Activated CD8-positive, alpha-beta memory T cell treated with anti-CD3 and anti-CD28 coated beads, Interleukin-2, amount 50 U/mL, for 48 hours (primary cell): ENCODE measurements at regions not wholly inside any gene's neighbourhood (a gene's known extent, or its start where the extent isn't known, plus 50 kb on each side); places are given as distances from the start of the nearest gene placed in this dataset.
"Not testable (repeated sequence)": the region's sequence is repeated elsewhere in the genome, so short reads cannot be mapped to it uniquely, and the experiment has no call there.

Experiments used
- DNase-seq: peaks from one replicate; pipeline ENCODE4 v3.0.0-alpha.2; 2020

DNA sequence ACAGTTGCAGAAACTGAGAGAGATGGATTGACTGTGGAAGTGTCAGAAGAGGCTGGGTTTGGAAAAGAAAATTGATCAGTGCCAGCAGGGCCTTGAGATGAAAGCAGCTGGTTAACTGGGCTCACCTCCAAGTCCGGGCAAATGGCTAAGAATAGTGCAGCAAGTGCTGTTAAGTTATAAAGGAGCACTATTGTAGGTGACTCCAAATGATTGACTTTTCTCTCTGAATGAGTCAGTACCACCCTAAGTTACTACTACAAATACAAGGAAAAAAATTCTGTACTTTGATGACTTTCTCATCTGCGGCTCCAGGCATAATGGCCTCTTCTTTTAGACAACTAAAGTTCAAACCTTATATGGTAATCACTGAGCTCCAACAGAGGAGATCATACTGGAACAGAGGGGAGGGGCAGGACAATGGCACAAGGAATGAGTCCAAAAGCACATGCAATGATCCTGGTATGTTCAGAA lies 733.4 kb upstream of the INTU start:
- no peak for DNase-seq

DNA sequence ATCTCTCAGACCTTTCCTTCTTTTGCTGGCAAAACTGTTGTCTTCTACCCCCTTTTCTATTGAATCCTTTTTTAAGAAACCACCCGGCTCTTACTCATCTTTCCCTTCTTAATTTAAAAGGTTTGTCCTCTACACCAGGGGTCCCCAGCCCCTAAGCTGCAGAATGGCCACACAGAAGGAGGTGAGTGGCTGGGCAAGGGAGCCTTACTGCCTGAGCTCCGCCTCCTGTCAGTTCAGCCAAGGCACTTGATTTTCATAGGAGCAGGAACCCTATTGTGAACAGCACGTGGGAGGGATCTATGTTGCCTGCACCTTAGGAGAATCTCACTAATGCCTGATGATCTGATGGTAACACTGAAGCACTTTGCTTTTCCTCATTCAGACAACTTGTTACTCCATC lies 726.3 kb upstream of the INTU start:
- DNase-seq: no peak

DNA sequence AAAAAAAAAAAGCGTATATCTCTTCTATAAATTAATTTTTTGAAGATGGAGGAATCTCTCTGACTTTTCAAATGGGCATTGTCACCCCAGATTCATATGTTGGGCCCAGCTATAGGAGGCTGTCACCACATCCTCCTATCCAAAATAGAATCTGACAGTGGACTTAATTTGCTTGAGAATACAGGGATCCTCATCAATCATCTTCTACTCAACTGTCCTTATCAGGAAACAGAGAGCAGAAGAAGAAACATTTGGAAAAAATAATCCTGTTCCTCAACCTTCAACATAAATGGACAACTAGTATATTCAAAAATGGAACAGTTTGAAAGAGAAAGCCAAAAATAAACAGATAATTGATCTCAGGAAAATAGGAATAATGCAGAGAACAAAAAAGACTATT lies 725.4 kb upstream of the INTU start:
- DNase-seq: no peak

DNA sequence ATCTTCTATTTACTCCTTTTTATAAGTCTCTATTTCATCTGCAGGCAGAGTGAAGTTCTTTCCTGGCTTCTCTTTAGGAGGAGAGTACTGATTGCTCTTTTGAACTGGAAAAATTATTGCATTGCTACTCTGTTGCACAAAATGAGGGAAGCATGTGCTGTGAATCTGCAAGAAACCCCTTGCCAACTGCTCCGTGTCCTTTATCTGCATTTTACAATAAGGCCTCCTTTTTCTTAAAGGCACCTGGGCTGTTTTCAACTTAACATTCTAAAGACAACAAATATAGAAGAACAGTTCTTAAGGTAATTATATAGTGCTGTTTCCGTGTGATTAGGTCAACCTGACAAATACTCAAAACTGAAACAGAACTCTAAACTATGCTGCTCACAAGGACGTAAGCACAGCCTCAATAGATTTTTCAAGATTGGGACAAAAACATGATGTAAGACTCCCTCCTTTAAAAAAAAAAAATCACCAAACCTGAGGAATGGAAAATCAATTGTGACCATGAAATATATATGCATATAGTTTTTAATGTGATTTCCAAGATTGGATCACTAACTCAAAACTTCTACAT lies 716.6 kb upstream of the INTU start:
- DNase-seq: no peak

DNA sequence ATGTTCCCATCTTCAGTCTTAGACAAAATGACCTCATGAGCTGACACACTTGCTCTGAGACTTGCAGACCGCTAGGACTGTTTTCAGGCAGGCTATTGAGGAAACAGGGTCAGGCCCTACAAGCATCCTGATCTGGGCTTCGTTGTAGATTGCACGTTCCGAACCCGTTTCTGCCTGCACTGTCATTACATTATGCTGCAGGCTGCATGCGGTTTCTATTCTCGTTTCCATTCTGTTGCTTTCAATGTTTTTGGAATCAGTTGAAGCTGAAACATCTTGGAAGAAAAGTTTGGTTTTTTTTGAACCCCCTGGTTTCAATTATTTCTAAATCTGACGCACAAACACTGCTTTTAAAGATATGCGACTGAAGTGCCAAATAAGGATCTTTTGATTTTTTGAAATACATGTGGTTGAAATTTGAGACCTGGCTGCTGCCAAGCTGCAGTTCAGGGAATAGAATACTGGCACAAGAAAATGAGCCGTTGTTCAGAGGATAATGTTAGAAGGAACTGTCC lies 716.1 kb upstream of the INTU start:
- no peak for DNase-seq

DNA sequence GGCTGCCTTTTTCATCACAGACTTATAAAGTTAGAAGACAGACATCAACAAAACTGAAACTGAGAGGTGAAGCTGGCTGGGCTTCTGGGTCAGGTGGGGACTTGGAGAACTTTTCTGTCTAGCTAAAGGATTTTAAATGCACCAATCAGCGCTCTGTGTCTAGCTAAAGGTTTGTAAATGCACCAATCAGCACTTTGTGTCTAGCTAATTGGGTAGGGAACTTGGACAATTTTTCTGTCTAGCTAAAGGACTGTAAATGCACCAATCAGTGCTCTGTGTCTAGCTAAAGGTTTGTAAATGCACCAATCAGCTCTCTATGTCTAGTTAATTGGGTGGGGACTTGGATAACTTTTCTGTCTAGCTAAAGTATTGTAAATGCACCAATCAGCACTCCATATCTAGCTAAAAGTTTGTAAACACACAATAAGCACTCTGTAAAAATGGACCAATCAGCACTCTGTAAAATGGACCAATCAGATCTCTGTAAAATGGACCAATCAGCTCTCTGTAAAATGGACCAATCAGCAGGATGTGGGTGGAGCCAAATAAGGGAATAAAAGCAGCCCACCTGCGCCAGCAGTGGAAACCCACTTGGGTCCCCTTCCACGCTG lies 710.3 kb upstream of the INTU start:
- DNase-seq: not testable (repeated sequence)

DNA sequence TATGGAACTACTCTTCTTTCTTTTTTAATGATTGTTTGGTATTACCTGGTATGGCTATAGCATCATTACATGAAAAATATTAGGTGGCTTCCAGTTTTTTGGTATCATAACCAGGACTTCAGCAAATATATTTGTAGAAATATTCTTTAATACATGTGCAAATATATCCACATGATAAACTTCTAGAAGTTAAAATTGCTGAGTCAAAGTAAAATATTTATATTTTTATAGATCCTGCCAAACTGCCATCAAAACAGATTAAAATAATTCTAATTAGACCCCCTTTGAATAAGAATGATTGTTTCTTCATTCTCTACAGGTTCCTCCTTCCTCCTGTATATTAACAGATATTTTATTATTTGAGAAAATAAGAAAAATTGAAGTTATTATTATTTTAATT lies 708.5 kb upstream of the INTU start:
- DNase-seq: no peak

DNA sequence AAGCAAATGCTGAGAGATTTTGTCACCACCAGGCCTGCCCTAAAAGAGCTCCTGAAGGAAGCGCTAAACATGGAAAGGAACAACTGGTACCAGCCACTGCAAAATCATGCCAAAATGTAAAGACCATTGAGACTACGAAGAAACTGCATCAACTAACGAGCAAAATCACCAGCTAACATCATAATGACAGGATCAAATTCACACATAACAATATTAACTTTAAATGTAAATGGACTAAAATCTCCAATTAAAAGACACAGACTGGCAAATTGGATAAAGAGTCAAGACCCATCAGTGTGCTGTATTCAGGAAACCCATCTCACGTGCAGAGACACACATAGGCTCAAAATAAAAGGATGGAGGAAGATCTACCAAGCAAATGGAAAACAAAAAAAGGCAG lies 702.7 kb upstream of the INTU start:
- DNase-seq: not testable (repeated sequence)

DNA sequence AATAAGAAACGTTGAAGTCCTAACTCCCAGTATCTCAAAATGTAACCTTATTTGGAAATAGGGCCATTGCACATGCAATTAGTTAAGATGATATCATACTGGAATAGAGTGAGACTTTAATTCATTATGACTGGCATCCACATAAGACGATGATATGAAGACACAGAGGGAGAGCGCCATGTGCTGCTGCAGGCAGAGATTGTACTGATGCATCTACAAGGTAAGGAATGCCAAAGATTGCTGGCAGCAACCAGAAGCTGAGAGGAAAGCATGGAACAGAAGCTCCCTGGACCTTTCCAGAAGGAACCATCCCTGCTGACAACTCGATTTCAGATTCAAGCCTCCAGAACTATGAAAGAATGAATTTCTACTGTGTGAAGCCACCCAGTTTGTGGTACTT lies 697.0 kb upstream of the INTU start:
- no peak for DNase-seq

DNA sequence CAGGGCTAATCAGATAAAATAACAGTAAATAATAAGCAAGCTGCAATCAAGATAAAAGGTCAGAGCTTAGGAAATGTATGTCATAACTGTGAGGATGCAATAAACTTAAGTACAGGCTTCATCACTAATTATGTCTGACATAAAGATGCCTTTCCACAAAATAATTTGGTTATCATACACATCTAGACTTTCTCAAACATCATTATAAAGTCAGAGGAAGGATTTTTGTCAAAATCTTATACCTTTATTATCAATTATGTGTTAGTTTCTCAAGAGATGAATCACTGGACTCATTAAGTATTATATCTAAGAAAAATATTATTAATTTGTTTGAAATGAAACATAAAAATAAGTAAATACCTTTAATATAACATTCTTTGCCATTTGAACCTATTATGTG lies 695.4 kb upstream of the INTU start:
- DNase-seq: no peak

DNA sequence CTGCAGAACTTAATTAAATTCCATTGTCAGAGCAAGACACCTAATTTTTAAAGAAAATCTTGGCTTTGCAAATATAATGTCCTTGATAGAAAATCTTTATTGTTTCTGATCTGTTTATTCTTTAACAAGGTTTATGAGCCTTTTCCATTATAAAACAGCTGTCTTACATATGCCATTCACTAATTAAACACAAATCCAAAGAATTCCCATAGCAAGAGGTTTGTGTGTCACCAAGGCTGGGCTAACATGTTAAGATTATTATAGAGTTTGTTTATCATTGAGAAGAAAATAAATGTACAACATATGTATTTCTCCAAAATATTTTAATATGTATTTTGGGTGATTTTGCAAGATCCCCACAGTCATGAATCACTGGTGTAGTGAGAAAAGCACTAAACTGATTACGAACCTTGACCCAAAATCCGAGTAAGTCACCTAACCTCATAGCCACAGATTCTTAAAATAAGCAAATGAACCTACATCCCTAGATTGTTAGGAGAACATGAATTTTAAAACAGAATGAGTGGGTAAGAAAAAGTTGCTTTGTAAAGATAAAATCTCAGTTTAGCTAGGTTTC lies 694.8 kb upstream of the INTU start:
- DNase-seq: no peak

DNA sequence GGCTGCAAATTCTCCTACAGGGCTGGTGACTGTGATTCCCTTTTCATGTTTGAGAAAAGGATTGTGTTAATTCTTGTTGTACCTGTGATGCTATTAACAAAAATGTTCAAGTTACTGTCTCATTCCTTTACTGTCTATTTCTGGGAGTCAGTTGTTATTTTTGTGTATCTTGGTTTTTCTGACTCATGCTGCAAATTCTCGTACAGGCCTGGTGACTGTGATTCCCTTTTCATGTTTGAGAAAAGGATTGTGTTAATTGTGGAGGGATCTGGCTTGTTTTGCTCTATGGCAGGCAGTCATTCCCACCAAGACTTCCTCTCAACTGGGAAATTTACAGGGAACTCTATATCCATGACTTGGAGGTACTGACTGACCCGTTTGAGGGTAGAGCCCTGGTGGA lies 693.4 kb upstream of the INTU start:
- DNase-seq: no peak

DNA sequence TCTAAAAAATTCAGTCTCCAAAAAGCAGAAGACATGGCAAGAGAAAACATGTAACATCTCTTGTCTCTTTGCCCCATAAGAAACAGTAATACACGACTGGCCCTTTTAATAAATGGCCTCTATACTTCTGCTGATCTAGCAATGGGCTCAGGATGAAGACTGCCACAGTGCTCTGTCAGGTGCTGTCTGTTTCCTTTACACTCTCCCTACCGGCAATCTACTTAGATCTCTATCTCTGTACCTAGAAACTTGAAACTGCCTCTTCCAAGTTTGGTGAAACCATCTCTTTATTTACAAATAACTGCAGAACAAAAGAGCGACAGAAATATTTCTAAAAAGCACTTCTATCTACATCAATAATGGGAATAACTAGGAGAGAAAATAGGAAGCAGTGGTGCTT lies 685.2 kb upstream of the INTU start:
- DNase-seq: no peak

DNA sequence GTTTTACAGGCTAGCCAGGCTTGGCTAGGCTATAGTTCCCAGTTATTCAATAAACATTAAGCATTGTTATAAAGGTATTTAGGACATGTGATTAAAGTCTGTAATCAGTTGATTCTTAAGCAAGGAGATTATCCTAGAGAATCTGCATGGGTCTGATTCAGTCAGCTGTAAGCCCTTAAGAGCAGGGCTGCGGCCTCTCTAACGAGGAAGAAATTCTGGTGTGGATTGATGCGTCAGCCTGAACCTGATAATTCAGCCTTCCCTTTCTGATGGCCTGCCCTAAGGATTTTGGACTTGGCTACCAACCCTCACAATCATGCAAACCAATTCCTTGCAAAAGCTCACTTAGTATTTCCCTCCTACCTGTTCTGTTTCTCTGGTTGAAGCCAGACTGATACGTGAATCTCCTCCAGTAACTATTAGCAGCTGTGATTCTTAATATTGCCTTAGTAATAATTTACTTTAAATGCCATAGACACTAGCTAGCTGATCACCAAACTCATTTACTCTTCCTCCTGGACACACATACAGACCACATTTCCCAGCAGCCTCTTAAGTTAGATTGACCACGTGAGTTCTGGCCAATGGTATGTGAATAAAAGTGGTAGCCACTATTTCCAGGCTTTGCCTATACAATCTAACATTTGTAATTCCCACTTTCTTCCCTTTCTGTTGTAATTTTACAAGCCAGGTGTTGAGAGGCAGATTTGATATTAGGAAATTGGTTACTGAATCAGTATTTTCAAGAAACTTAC lies 678.0 kb upstream of the INTU start:
- DNase-seq: no peak

DNA sequence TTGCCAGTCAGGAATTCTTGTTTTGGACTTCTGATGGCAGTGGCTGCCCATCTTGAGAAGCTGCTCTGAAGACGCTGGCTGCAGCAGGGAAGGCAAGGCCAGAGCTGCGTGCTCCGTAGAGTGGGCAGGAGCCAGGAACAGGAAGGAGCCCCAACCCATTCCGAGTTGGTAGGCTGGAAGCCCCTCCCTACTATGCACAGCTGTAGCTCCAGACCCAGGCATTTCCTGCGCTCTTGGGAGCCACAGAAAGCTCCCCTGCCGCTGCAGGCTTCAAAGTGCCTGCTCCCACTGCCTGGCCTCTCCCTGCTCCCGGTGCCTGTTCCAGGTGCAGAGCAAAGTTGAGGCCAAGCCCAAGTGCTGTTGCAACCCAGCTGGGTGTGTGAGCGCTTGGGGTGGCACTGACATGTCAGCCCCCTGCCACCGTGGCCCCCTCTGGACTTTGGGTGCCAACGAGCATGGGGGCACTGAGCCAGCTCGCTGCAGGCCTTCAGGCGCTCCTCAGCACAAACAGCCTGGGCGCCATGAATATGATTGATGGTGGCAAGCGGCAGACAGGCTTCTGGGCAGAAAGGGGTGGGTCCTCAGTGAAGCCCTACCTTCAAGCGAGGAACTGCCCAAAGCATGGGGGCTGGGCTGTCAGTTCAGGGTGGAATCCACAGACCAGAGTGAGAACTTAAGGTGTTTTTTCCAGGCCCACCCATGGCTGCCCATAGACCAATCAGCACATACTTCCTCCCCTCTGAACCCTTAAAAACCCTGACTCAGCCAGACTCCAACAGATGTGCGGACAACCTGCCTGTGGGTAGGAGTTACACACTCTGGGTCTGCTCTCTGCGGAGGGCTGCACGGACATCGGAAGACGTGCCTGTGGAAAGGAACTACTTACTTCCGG lies 677.2 kb upstream of the INTU start:
- no peak for DNase-seq

DNA sequence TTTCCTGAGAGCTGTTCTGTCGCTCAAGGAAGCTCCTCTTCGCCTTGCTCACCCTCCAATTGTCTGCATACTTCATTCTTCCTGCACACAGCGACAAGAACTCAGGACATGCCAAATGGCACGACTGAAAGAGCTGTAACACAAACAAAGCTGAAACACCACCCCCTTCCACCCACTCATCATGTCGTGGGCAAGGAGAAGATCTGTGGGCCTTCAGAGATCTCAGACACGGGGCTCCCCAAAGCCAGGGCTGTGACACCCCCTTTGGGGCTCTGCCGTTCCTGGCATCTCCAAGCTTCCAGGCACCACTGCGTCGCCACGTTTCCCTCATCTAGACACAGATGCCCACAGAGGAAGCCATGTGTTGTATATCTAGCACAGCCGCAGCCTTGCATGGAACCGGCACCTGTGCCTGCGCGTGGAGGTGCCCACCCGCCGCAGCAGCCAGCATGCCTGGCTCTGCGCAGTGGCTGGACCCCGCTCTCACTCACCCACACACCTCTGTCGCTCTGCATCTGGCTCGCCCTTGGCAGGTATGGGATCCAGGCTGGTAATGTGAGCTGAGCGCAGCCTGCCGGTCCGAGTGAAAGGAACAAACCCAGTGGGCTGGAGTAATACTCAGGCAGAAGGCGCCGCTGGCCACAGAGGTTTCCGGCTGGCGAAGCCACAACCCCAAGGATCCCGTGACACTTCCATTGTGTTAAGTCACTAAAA lies 676.4 kb upstream of the INTU start:
- no peak for DNase-seq

DNA sequence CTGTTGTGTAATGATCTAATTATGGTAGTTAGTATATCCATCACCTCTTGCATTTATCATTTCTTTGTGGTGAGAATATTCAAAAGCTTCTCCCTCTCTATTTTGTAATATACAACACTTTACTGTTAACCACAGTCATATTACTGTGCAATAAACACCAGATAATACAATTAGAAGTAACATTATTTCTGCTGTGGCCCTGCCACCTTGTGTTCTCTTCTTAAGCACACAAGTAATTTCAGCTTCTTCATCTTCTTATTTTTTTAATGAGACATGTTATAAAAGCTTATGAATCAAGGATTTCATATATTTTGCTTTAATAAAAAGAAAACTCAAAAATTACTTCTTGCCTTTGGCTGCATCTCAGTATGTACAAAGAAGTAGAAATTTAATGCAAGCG lies 675.2 kb upstream of the INTU start:
- DNase-seq: no peak

DNA sequence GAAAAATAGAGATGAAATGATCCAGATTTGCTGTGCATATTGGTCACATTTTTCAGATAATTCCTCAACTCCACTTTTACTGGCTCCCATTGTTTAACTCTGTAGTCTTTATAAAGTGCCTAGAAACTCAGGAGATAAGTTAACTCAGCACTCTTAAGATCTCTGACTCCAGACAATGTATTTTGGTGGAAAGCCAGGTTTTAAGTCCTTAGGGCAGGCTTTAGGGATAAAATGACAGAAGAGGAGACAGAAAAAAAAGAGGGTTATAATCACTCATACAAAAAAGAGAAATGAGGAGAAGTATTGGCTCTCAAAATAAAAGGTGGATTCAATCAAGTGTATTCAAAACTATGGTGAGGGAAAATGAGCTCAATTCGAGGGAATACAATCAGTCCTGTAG lies 674.8 kb upstream of the INTU start:
- DNase-seq: no peak

DNA sequence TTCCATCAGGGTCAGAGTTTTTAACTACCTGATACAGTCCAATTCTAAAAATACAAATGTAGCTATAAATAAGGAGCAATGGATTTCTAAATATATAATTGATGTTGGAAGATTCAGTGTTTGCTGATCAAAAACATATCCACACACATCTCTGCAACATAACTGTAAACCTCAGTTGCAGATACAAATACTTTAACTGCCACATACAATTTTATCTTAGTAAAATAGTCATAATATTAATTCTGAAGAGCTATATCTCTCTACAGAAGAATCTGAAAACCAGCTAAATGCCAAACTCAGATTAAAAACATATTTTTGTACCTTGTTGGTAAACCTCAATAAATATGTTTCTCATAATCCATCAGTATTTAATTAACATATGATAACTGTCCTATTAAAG lies 674.3 kb upstream of the INTU start:
- DNase-seq: no peak

DNA sequence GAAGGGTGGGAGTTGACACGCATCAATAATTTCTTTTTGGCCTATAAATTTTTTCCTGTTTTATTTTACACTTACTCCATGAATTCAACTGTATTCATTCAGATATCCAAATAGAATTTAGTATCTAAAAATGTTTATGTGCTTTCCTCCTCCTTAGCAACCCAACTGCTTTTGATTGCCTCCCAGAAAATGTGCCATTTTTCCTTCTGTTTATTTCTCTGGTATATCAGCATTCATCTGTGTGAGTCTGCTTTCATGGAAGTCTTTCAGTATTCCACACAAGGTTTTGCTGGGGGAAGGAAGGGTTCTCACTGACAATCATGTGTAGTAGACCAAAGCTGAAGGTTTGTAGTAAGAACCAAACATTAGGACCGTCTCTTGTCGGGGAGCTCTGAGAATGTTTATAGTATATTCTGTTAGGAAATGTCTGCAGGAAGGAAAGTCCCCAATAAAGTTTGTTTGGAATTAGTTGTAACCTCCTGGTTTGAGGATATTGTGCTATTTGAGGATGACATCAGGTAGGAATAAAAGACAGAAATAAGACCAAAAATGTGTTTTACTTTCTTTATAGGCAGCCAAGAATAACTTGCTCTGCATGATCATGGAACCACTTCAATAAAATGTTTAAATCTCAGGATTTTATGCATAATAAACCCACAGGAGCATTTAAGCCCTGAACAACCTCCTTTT lies 673.6 kb upstream of the INTU start:
- DNase-seq: no peak

DNA sequence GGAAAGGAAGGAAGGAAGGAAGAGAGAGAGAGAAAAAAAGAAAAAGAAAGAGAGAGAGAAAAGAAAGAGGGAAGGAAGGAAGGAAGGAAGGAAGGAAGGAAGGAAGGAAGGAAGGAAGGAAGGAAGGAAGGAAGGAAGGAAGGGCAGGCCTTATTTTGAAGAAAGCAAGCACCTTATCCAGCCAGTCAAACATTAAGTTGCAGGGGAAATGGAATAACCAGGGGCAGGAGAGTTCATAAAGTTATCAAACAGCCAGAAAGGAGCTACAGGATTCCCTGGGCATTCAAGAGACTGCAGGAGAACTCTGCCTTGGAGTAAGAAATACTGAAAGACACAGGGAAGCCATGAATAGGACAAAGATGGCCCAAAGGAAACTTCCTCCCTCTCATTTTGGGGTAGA lies 672.0 kb upstream of the INTU start:
- DNase-seq: no peak

DNA sequence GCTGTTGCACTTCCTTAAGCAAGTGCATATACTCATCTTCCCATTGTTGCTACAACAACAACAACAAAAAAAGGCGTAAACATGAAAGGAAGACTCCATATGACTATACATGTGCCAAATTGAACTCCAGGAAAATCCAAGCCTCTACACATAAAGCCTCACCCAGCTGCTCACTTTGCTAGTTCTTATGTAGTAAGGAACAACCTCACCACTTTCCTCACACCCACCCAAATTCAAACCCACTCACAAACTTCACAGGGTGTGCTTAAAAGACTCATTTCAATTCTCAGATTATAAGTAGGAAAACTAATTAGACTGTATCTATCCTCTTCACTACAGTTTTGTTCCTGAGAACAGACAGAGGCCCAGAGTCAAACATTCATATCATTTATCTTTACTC lies 671.1 kb upstream of the INTU start:
- DNase-seq: no peak
